WTC11 (cell line): ENCODE measurements at regions not wholly inside any gene's neighbourhood (a gene's known extent, or its start where the extent isn't known, plus 50 kb on each side); places are given as distances from the start of the nearest gene placed in this dataset.

Experiments
- ATAC-seq: fragments of 200-7000 bp; cut with Tn5 transposase; 2 replicates; pipeline ENCODE4 v1.10.0; 2021; ENCODE audit warnings: mild to moderate bottlenecking, moderate library complexity
- CTCF ChIA-PET: fragments of 300-600 bp; sonication (Branson Sonifier 250); formaldehyde crosslinking; loops from one replicate; lab custom pipeline; 2021; ENCODE audit warnings: antibody characterized with exemption; lab: Charles Lee
- POLR2A ChIA-PET: fragments of 350-600 bp; sonication (Branson Sonifier 250); formaldehyde crosslinking; loops from one replicate; lab custom pipeline; 2021; ENCODE audit warnings: antibody characterized with exemption; lab: Charles Lee
- DNase-seq: peaks from one replicate; pipeline ENCODE4 v3.0.0; 2021; ENCODE audit warnings: low spot score
- H3K27ac Mint-ChIP-seq: 2 replicates; pipeline ENCODE4 v1.8.0; 2021; ENCODE audit warnings: mixed read lengths
- H3K27me3 Mint-ChIP-seq: 2 replicates; pipeline ENCODE4 v1.8.0; 2021; ENCODE audit warnings: low read depth, mild to moderate bottlenecking, moderate library complexity, mixed read lengths
- H3K36me3 Mint-ChIP-seq: 2 replicates; pipeline ENCODE4 v1.8.0; 2021; ENCODE audit warnings: mixed read lengths
- H3K4me1 Mint-ChIP-seq: 2 replicates; pipeline ENCODE4 v1.8.0; 2022; ENCODE audit warnings: mixed read lengths
- H3K4me3 Mint-ChIP-seq: 2 replicates; pipeline ENCODE4 v1.8.0; 2021; ENCODE audit warnings: mild to moderate bottlenecking, moderate library complexity, mixed read lengths
- H3K9me3 Mint-ChIP-seq: 2 replicates; pipeline ENCODE4 v1.8.0; 2021; ENCODE audit warnings: mixed read lengths
- ARID4B ChIP-seq: sonication (generic); formaldehyde crosslinking; IDR thresholded peaks from 2 replicates; pipeline ENCODE4 v1.8.0; 2023; ENCODE audit warnings: missing genetic modification reagents, mild to moderate bottlenecking, borderline replicate concordance
- ATF1 ChIP-seq: sonication (generic); formaldehyde crosslinking; IDR thresholded peaks from 2 replicates; pipeline ENCODE4 v1.8.1; 2023; ENCODE audit warnings: mild to moderate bottlenecking, moderate library complexity, missing genetic modification reagents
- NR2C2 ChIP-seq: sonication (generic); formaldehyde crosslinking; IDR thresholded peaks from 2 replicates; pipeline ENCODE4 v1.8.0; 2022; ENCODE audit warnings: mild to moderate bottlenecking, missing genetic modification reagents
- SOX15 ChIP-seq: fragments of 250-450 bp; sonication (Bioruptor Pico); IDR thresholded peaks from 2 replicates; pipeline ENCODE4 v1.9.0; 2021; ENCODE audit warnings: mild to moderate bottlenecking
- USF2 ChIP-seq: sonication (generic); formaldehyde crosslinking; IDR thresholded peaks from 2 replicates; pipeline ENCODE4 v1.8.1; 2023; ENCODE audit warnings: mild to moderate bottlenecking, missing genetic modification reagents, moderate library complexity
- ZBTB43 ChIP-seq: sonication (generic); formaldehyde crosslinking; IDR thresholded peaks from 2 replicates; pipeline ENCODE4 v1.8.1; 2023; ENCODE audit warnings: mild to moderate bottlenecking, missing genetic modification reagents
- ZNF138 ChIP-seq: sonication (generic); formaldehyde crosslinking; conservative IDR thresholded peaks from 2 replicates; pipeline ENCODE4 v1.8.1; 2022; ENCODE audit warnings: mild to moderate bottlenecking, moderate library complexity, missing genetic modification reagents
- ZNF396 ChIP-seq: fragments of 250-450 bp; sonication (Bioruptor Pico); IDR thresholded peaks from 2 replicates; pipeline ENCODE4 v1.8.0; 2021; ENCODE audit warnings: mild to moderate bottlenecking, moderate library complexity, borderline replicate concordance
- ZNF416 ChIP-seq: fragments of 250-450 bp; sonication (Bioruptor Pico); IDR thresholded peaks from 2 replicates; pipeline ENCODE4 v1.9.0; 2021; ENCODE audit warnings: mild to moderate bottlenecking, inconsistent platforms
- TF ChIP-seq, protein P1 (sequence below): sonication (generic); formaldehyde crosslinking; conservative IDR thresholded peaks from 2 replicates; pipeline ENCODE4 v1.8.1; 2023; ENCODE audit warnings: mild to moderate bottlenecking, low read depth, missing genetic modification reagents, moderate library complexity
- TF ChIP-seq, protein P2 (sequence below): sonication (generic); formaldehyde crosslinking; IDR thresholded peaks from 2 replicates; pipeline ENCODE4 v1.8.0; 2022; ENCODE audit warnings: mild to moderate bottlenecking, missing genetic modification reagents
- TF ChIP-seq, protein P3 (sequence below): fragments of 250-450 bp; sonication (Bioruptor Pico); IDR thresholded peaks from 2 replicates; pipeline ENCODE4 v1.9.0; 2021; ENCODE audit warnings: mild to moderate bottlenecking
- TF ChIP-seq, protein P4 (sequence below): sonication (generic); formaldehyde crosslinking; IDR thresholded peaks from 2 replicates; pipeline ENCODE4 v1.8.1; 2022; ENCODE audit warnings: low read depth, mild to moderate bottlenecking, moderate library complexity, missing genetic modification reagents, borderline replicate concordance
- TF ChIP-seq, protein P5 (sequence below): sonication (generic); formaldehyde crosslinking; IDR thresholded peaks from 2 replicates; pipeline ENCODE4 v1.8.1; 2022; ENCODE audit warnings: missing genetic modification reagents, borderline replicate concordance
- TF ChIP-seq, protein P6 (sequence below): sonication (generic); formaldehyde crosslinking; IDR thresholded peaks from 2 replicates; pipeline ENCODE4 v1.8.0; 2023; ENCODE audit warnings: missing genetic modification reagents
- TF ChIP-seq, protein P7 (sequence below): fragments of 250-450 bp; sonication (Bioruptor Pico); IDR thresholded peaks from 2 replicates; pipeline ENCODE4 v1.9.0; 2021; ENCODE audit warnings: moderate library complexity, mild to moderate bottlenecking, inconsistent platforms, borderline replicate concordance
- TF ChIP-seq, protein P8 (sequence below): sonication (generic); formaldehyde crosslinking; IDR thresholded peaks from 2 replicates; pipeline ENCODE4 v1.8.1; 2022; ENCODE audit warnings: mild to moderate bottlenecking, moderate library complexity, missing genetic modification reagents

- Mint-ChIP-seq H3K9me3 (peaks cover 23% of the 10 kb centered on the region), H3K27ac (no peak overlapping the region), H3K4me1 (no peaks in the 10 kb centered on the region), H3K36me3 (no peaks in the 10 kb centered on the region), H3K27me3 (no peaks in the 10 kb centered on the region), H3K4me3 (no peak overlapping the region)
- DNase-seq (no peak), ATAC-seq (no peak)
- POLR2A ChIA-PET: no interaction called here
- TF ChIP-seq NR2C2 (no peak), ZBTB43 (CRISPR knock-in tag) (no peak), ZNF138 (CRISPR knock-in tag) (no peak), ZNF396 (CRISPR knock-in tag) (no peak), SOX15 (CRISPR knock-in tag) (no peak)
- TF ChIP-seq, protein P1, sequence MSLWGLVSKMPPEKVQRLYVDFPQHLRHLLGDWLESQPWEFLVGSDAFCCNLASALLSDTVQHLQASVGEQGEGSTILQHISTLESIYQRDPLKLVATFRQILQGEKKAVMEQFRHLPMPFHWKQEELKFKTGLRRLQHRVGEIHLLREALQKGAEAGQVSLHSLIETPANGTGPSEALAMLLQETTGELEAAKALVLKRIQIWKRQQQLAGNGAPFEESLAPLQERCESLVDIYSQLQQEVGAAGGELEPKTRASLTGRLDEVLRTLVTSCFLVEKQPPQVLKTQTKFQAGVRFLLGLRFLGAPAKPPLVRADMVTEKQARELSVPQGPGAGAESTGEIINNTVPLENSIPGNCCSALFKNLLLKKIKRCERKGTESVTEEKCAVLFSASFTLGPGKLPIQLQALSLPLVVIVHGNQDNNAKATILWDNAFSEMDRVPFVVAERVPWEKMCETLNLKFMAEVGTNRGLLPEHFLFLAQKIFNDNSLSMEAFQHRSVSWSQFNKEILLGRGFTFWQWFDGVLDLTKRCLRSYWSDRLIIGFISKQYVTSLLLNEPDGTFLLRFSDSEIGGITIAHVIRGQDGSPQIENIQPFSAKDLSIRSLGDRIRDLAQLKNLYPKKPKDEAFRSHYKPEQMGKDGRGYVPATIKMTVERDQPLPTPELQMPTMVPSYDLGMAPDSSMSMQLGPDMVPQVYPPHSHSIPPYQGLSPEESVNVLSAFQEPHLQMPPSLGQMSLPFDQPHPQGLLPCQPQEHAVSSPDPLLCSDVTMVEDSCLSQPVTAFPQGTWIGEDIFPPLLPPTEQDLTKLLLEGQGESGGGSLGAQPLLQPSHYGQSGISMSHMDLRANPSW (CRISPR knock-in tag): no peak
- TF ChIP-seq, protein P2, sequence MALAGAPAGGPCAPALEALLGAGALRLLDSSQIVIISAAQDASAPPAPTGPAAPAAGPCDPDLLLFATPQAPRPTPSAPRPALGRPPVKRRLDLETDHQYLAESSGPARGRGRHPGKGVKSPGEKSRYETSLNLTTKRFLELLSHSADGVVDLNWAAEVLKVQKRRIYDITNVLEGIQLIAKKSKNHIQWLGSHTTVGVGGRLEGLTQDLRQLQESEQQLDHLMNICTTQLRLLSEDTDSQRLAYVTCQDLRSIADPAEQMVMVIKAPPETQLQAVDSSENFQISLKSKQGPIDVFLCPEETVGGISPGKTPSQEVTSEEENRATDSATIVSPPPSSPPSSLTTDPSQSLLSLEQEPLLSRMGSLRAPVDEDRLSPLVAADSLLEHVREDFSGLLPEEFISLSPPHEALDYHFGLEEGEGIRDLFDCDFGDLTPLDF (CRISPR knock-in tag): no peak
- TF ChIP-seq, all 79 proteins: peak for 0
- CTCF ChIA-PET: no interaction called here
These were observed 362.6 kb downstream of the TOX3 start for GRCh38 chr16:52184336-52184735.

DNA sequence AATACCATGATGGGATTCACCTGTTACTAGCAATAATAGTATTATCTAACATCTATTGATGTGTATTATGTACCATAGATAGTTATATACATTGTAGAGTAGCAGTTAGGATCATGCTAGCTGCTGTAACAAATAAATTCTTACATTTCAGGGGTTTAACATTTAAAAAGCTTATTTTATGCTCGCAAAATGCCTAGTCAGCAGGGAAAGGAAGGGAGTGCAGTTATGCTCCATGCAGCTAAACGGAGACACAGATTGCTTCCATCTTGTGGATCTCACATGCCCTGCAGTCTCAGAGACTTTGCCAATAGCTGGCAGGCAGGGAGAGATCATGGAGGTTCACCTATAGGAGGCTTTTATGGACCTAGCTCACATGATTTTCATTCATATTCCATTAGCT is 364.1 kb downstream of the TOX3 start:
- H3K4me1 Mint-ChIP-seq: no peaks in the 10 kb centered on the region
- H3K9me3 Mint-ChIP-seq: peaks cover 23% of the 10 kb centered on the region
- CTCF ChIA-PET: interaction anchor here (1.1 to 1.6 kb wide), 2 partner anchors 9 to 113 kb away, joined by 5 to 7 read pairs; no protein-coding TSS in a partner anchor
- H3K4me3 Mint-ChIP-seq: no peak overlapping the region
- DNase-seq (no peak), ATAC-seq (no peak)
- H3K27ac Mint-ChIP-seq: no peak overlapping the region
- no peaks in the 10 kb centered on the region for H3K27me3 Mint-ChIP-seq
- no peaks in the 10 kb centered on the region for H3K36me3 Mint-ChIP-seq
- POLR2A ChIA-PET: no interaction called here
- TF ChIP-seq, protein P3, sequence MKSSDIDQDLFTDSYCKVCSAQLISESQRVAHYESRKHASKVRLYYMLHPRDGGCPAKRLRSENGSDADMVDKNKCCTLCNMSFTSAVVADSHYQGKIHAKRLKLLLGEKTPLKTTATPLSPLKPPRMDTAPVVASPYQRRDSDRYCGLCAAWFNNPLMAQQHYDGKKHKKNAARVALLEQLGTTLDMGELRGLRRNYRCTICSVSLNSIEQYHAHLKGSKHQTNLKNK (CRISPR knock-in tag): no peak
- TF ChIP-seq, protein P4, sequence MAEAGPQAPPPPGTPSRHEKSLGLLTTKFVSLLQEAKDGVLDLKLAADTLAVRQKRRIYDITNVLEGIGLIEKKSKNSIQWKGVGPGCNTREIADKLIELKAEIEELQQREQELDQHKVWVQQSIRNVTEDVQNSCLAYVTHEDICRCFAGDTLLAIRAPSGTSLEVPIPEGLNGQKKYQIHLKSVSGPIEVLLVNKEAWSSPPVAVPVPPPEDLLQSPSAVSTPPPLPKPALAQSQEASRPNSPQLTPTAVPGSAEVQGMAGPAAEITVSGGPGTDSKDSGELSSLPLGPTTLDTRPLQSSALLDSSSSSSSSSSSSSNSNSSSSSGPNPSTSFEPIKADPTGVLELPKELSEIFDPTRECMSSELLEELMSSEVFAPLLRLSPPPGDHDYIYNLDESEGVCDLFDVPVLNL: no peak
- TF ChIP-seq, protein P5, sequence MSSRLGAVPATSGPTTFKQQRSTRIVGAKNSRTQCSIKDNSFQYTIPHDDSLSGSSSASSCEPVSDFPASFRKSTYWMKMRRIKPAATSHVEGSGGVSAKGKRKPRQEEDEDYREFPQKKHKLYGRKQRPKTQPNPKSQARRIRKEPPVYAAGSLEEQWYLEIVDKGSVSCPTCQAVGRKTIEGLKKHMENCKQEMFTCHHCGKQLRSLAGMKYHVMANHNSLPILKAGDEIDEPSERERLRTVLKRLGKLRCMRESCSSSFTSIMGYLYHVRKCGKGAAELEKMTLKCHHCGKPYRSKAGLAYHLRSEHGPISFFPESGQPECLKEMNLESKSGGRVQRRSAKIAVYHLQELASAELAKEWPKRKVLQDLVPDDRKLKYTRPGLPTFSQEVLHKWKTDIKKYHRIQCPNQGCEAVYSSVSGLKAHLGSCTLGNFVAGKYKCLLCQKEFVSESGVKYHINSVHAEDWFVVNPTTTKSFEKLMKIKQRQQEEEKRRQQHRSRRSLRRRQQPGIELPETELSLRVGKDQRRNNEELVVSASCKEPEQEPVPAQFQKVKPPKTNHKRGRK (CRISPR knock-in tag): no peak
- TF ChIP-seq ZNF416 (CRISPR knock-in tag): no peak
- TF ChIP-seq, protein P6, sequence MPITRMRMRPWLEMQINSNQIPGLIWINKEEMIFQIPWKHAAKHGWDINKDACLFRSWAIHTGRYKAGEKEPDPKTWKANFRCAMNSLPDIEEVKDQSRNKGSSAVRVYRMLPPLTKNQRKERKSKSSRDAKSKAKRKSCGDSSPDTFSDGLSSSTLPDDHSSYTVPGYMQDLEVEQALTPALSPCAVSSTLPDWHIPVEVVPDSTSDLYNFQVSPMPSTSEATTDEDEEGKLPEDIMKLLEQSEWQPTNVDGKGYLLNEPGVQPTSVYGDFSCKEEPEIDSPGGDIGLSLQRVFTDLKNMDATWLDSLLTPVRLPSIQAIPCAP (CRISPR knock-in tag): no peak
- no peak for TF ChIP-seq ARID4B (CRISPR knock-in tag)
- TF ChIP-seq, protein P7, sequence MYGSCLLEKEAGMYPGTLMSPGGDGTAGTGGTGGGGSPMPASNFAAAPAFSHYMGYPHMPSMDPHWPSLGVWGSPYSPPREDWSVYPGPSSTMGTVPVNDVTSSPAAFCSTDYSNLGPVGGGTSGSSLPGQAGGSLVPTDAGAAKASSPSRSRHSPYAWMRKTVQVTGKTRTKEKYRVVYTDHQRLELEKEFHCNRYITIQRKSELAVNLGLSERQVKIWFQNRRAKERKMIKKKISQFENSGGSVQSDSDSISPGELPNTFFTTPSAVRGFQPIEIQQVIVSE: no peak
- TF ChIP-seq, protein P8, sequence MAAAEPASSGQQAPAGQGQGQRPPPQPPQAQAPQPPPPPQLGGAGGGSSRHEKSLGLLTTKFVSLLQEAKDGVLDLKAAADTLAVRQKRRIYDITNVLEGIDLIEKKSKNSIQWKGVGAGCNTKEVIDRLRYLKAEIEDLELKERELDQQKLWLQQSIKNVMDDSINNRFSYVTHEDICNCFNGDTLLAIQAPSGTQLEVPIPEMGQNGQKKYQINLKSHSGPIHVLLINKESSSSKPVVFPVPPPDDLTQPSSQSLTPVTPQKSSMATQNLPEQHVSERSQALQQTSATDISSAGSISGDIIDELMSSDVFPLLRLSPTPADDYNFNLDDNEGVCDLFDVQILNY (CRISPR knock-in tag): no peak
- no peak for TF ChIP-seq ATF1 (CRISPR knock-in tag)
- TF ChIP-seq NR2C2: no peak
- TF ChIP-seq USF2 (CRISPR knock-in tag): no peak
